HFFc6 (cell line): ENCODE measurements at regions not wholly inside any gene's neighbourhood (a gene's known extent, or its start where the extent isn't known, plus 50 kb on each side); places are given as distances from the start of the nearest gene placed in this dataset.

ENCODE experiments used
- DNase-seq: peaks from one replicate; pipeline ENCODE4 v3.0.0-alpha.2; 2018
- H3K27ac Mint-ChIP-seq: 2 replicates; pipeline ENCODE4 v1.8.0; 2020; ENCODE audit warnings: mild to moderate bottlenecking, mixed read lengths
- H3K27me3 Mint-ChIP-seq: 2 replicates; pipeline ENCODE4 v1.8.0; 2021; ENCODE audit warnings: mild to moderate bottlenecking, moderate library complexity, mixed read lengths; ENCODE audit not compliant: insufficient read depth
- H3K36me3 Mint-ChIP-seq: 2 replicates; pipeline ENCODE4 v1.8.0; 2021; ENCODE audit warnings: low read depth, mixed read lengths
- H3K4me1 Mint-ChIP-seq: 2 replicates; pipeline ENCODE4 v1.8.0; 2020; ENCODE audit warnings: low read depth, mixed read lengths
- H3K4me3 Mint-ChIP-seq: 2 replicates; pipeline ENCODE4 v1.8.0; 2020; ENCODE audit warnings: mild to moderate bottlenecking, moderate library complexity, mixed read lengths
- H3K9me3 Mint-ChIP-seq: 2 replicates; pipeline ENCODE4 v1.8.0; 2020; ENCODE audit warnings: mild to moderate bottlenecking, mixed read lengths
- CTCF ChIP-seq: fragments of 200-600 bp; sonication (generic); IDR thresholded peaks from 2 replicates; pipeline ENCODE4 v1.5.0; 2021; ENCODE audit warnings: antibody characterized with exemption, mild to moderate bottlenecking

- no peak overlapping the region for H3K4me3 Mint-ChIP-seq
- no peak for TF ChIP-seq CTCF
- H3K27ac Mint-ChIP-seq: no peak overlapping the region
- H3K27me3 Mint-ChIP-seq: peaks cover 8% of the 10 kb centered on the region; the same call in 1 of the 2 replicates
- H3K36me3 Mint-ChIP-seq: no peaks in the 10 kb centered on the region
- peaks cover 15% of the 10 kb centered on the region for H3K4me1 Mint-ChIP-seq
- DNase-seq: no peak
- no peaks in the 10 kb centered on the region for H3K9me3 Mint-ChIP-seq
These were observed 261.9 kb downstream of the CDH26 start for GRCh38 chr20:60219984-60220562.

- Mint-ChIP-seq H3K4me3 (no peak overlapping the region), H3K27me3 (peaks cover 8% of the 10 kb centered on the region; the same call in 1 of the 2 replicates), H3K36me3 (no peaks in the 10 kb centered on the region), H3K27ac (no peak overlapping the region), H3K9me3 (no peaks in the 10 kb centered on the region), H3K4me1 (peaks cover 8% of the 10 kb centered on the region)
- TF ChIP-seq CTCF: no peak
- no peak for DNase-seq
These were observed 262.5 kb downstream of the CDH26 start for GRCh38 chr20:60220706-60221105.

- no peak for DNase-seq
- H3K27me3 Mint-ChIP-seq: peaks cover 8% of the 10 kb centered on the region; the same call in 1 of the 2 replicates
These were observed 263.4 kb downstream of the CDH26 start for GRCh38 chr20:60221593-60221992.

GRCh38 chr20:60222497-60222896, 264.3 kb downstream of the CDH26 start:
- H3K27ac Mint-ChIP-seq: no peak overlapping the region
- H3K4me1 Mint-ChIP-seq: no peaks in the 10 kb centered on the region
- H3K4me3 Mint-ChIP-seq: no peak overlapping the region
- peaks cover 8% of the 10 kb centered on the region; the same call in 1 of the 2 replicates for H3K27me3 Mint-ChIP-seq
- H3K9me3 Mint-ChIP-seq: no peaks in the 10 kb centered on the region
- H3K36me3 Mint-ChIP-seq: no peaks in the 10 kb centered on the region
- no peak for DNase-seq
- TF ChIP-seq CTCF: no peak

More at GRCh38 chr20:60221593-60221992, 263.4 kb downstream of the CDH26 start:
- TF ChIP-seq CTCF: no peak
- no peaks in the 10 kb centered on the region for H3K9me3 Mint-ChIP-seq
- no peak overlapping the region for H3K4me3 Mint-ChIP-seq
- no peaks in the 10 kb centered on the region for H3K36me3 Mint-ChIP-seq
- no peak overlapping the region for H3K27ac Mint-ChIP-seq
- no peaks in the 10 kb centered on the region for H3K4me1 Mint-ChIP-seq

GRCh38 chr20:60223174-60223573, 265.0 kb downstream of the CDH26 start:
- H3K27ac Mint-ChIP-seq: no peak overlapping the region
- no peaks in the 10 kb centered on the region for H3K9me3 Mint-ChIP-seq
- H3K4me1 Mint-ChIP-seq: peaks cover under 1% of the 10 kb centered on the region; the same call in 1 of the 2 replicates
- no peaks in the 10 kb centered on the region for H3K36me3 Mint-ChIP-seq
- no peak for TF ChIP-seq CTCF
- DNase-seq: no peak
- H3K27me3 Mint-ChIP-seq: peaks cover 8% of the 10 kb centered on the region; the same call in 1 of the 2 replicates
- no peak overlapping the region for H3K4me3 Mint-ChIP-seq
